HG03342 (cell line): ENCODE measurements at regions not wholly inside any gene's neighbourhood (a gene's known extent, or its start where the extent isn't known, plus 50 kb on each side); places are given as distances from the start of the nearest gene placed in this dataset.
"Not testable (repeated sequence)": the region's sequence is repeated elsewhere in the genome, so short reads cannot be mapped to it uniquely, and the experiment has no call there.

Experiments used
- ATAC-seq: cut with Tn5 transposase; IDR thresholded peaks from one replicate; pipeline ENCODE4 v1.9.1; 2021; ENCODE audit warnings: mild to moderate bottlenecking, moderate library complexity; ENCODE audit not compliant: unreplicated experiment

- no peak for ATAC-seq
These were observed 152.0 kb upstream of the ZEB2 start for GRCh38 chr2:144671695-144672455.

GRCh38 chr2:144670738-144671137 lies 150.8 kb upstream of the ZEB2 start:
- ATAC-seq = no peak

GRCh38 chr2:144670080-144670479 lies 150.2 kb upstream of the ZEB2 start:
- no peak for ATAC-seq

- no peak for ATAC-seq
These were observed 149.5 kb upstream of the ZEB2 start for GRCh38 chr2:144669196-144669987.

- ATAC-seq = no peak
These were observed 148.7 kb upstream of the ZEB2 start for GRCh38 chr2:144668493-144669110.

GRCh38 chr2:144666032-144666431 lies 146.1 kb upstream of the ZEB2 start:
- ATAC-seq = no peak

- no peak for ATAC-seq
These were observed 143.3 kb upstream of the ZEB2 start for GRCh38 chr2:144663207-144663606.

GRCh38 chr2:144660518-144661316 lies 140.8 kb upstream of the ZEB2 start:
- ATAC-seq = no peak

GRCh38 chr2:144659731-144660275 lies 139.9 kb upstream of the ZEB2 start:
- ATAC-seq = no peak

- no peak for ATAC-seq
These were observed 134.6 kb upstream of the ZEB2 start for GRCh38 chr2:144654523-144654922.

GRCh38 chr2:144650907-144651306 lies 131.0 kb upstream of the ZEB2 start:
- no peak for ATAC-seq

GRCh38 chr2:144648837-144649465 lies 129.0 kb upstream of the ZEB2 start:
- ATAC-seq = no peak

GRCh38 chr2:144645083-144645778 lies 125.3 kb upstream of the ZEB2 start:
- ATAC-seq = no peak

GRCh38 chr2:144644549-144644948 lies 124.6 kb upstream of the ZEB2 start:
- ATAC-seq = no peak

- no peak for ATAC-seq
These were observed 123.8 kb upstream of the ZEB2 start for GRCh38 chr2:144643537-144644336.

GRCh38 chr2:144642856-144643255 lies 122.9 kb upstream of the ZEB2 start:
- ATAC-seq = no peak

GRCh38 chr2:144642131-144642530 lies 122.2 kb upstream of the ZEB2 start:
- ATAC-seq = no peak

GRCh38 chr2:144638250-144638649 lies 118.3 kb upstream of the ZEB2 start:
- ATAC-seq = not testable (repeated sequence)

- ATAC-seq = not testable (repeated sequence)
These were observed 116.9 kb upstream of the ZEB2 start for GRCh38 chr2:144636860-144637259.
